GM13977 (cell line): ENCODE measurements at regions not wholly inside any gene's neighbourhood (a gene's known extent, or its start where the extent isn't known, plus 50 kb on each side); places are given as distances from the start of the nearest gene placed in this dataset.

Experiments used
- DNase-seq: peaks from one replicate; pipeline ENCODE4 v3.0.0; 2012; ENCODE audit warnings: low spot score
- in situ Hi-C: fragments of 300-500 bp; cut with MboI; formaldehyde crosslinking; loops from one replicate; pipeline ENCODE4 v1.12.0; 2022; ENCODE audit warnings: low sequenced_read_pairs, low pct_unique_long_range_greater_than_20kb, mixed read lengths, inconsistent platforms; ENCODE audit not compliant: unreplicated experiment
- TF ChIP-seq, protein P1 (sequence below): IDR thresholded peaks from 2 replicates; pipeline ENCODE4 v1.5.1; 2012; ENCODE audit warnings: mild to moderate bottlenecking, control low read depth; ENCODE audit not compliant: insufficient read depth; ENCODE audit errors: extremely low read depth, missing control alignments

DNA sequence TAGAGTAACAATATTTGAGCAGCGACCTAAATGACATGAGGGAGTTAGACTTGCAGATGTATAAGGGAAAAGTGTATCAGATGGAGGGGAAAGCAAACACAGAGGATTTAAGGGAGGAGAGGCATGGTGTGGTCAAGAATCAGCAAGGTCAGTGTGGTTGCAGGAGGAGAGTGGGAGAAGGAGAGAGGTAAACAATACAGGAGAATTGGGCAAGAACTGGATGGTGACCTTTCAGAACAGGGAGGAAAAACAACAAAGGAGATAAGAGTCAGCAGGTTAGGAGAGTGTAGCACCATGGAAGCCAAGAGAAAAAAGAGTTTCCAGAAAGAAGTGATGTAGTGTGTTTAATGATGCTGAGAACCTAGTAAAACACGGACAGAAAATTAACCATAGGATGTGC, 178.5 kb downstream of the PAPSS1 start:
- in situ Hi-C loops: no loop called here
- TF ChIP-seq, protein P1, sequence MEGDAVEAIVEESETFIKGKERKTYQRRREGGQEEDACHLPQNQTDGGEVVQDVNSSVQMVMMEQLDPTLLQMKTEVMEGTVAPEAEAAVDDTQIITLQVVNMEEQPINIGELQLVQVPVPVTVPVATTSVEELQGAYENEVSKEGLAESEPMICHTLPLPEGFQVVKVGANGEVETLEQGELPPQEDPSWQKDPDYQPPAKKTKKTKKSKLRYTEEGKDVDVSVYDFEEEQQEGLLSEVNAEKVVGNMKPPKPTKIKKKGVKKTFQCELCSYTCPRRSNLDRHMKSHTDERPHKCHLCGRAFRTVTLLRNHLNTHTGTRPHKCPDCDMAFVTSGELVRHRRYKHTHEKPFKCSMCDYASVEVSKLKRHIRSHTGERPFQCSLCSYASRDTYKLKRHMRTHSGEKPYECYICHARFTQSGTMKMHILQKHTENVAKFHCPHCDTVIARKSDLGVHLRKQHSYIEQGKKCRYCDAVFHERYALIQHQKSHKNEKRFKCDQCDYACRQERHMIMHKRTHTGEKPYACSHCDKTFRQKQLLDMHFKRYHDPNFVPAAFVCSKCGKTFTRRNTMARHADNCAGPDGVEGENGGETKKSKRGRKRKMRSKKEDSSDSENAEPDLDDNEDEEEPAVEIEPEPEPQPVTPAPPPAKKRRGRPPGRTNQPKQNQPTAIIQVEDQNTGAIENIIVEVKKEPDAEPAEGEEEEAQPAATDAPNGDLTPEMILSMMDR: no peak
- no peak for DNase-seq

- in situ Hi-C loops: no loop called here
- TF ChIP-seq, protein P1: no peak
- DNase-seq: no peak
Measured at GRCh38 chr4:107531927-107532326, 188.1 kb downstream of the PAPSS1 start.

DNA sequence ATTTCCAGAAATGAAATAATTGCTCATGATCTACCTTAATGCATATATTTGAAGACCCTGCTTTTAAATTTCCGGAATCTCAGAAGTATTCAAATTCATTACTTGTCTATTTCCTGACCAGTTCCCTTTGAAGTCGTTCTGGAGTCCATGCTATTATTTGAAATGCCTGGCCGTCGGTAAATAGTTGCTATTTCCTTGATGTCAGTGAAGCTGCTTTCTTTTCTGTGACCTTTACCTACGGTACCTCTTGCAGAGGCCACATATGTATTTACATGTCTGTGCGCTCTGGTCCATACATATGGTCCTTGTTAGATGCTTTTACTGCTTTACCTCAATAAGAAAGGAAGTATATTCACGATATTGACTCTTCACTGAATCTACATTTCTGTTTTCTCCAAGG, 199.7 kb downstream of the PAPSS1 start:
- TF ChIP-seq, protein P1: no peak
- in situ Hi-C loops: no loop called here
- DNase-seq: no peak

DNA sequence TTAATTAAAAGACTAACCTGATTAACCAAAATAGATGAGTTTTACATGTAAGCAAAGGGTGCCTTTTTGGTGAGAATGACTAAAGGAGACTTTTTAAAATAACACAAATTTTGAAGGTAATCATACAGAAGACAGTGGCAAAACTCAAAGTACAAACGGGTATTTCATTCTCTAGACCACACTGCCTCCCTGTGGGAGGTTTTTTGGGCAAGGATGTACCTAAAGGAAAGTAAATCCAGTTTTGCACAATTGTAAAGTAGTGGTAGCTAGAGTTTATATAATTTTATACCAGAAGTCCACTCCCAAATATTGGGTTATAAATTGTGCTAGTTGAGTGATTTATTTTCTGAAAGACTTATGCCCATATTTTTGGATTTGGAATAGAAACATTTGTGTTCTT, 201.0 kb downstream of the PAPSS1 start:
- no peak for DNase-seq
- in situ Hi-C loops: no loop called here
- TF ChIP-seq, protein P1: peak; percentile 15

- DNase-seq: no peak
- in situ Hi-C loops: no loop called here
- TF ChIP-seq, protein P1: no peak
Measured at GRCh38 chr4:107518076-107518475, 202.0 kb downstream of the PAPSS1 start.

DNA sequence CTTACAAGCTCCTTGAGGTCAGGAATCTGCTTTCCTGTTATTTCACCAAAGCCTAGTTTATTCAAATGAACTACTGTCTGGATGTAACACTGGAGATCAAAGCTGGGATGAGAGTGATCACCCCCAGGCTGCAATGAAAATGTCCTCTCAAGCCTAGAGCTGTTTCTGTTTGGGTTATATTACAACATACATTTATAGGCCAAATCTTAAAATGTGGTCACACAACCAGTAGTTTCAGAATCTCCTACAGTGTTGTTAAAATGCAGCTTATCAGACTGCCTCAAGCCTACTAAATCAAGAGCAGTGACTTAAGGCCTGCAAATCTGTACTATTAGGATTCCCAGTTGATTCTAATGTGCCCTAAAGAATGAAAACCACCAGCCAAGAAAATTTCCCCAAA, 207.5 kb downstream of the PAPSS1 start:
- TF ChIP-seq, protein P1: no peak
- no peak for DNase-seq
- in situ Hi-C loops: no loop called here

DNA sequence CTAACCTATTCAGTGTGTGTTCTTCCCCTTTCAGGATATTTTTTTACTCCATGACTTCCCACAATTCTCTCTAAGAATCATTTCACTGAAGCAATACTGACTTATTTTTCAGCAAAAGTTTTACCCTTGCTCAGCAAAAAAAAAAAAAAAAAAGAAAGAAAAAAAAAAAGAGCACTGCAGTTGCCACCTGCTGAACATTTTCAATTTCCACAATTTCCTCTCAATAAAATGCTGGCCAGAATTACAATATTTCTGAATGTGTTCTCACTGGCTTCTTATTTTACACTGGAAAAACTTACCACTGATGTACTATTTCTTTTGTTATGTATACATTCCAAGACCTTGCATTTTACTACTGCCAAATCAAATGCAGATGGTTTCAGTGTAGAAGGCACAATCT, 210.4 kb downstream of the PAPSS1 start:
- in situ Hi-C loops: no loop called here
- DNase-seq: no peak
- TF ChIP-seq, protein P1: no peak
